GM18517 (cell line): ENCODE measurements at regions not wholly inside any gene's neighbourhood (a gene's known extent, or its start where the extent isn't known, plus 50 kb on each side); places are given as distances from the start of the nearest gene placed in this dataset.
A peak's percentile ranks its signal among the peaks of the same experiment; 100 is the strongest.

ENCODE experiments used
- ATAC-seq: cut with Tn5 transposase; IDR thresholded peaks from one replicate; pipeline ENCODE4 v1.9.1; 2021; ENCODE audit warnings: mild to moderate bottlenecking, moderate library complexity; ENCODE audit not compliant: unreplicated experiment

DNA sequence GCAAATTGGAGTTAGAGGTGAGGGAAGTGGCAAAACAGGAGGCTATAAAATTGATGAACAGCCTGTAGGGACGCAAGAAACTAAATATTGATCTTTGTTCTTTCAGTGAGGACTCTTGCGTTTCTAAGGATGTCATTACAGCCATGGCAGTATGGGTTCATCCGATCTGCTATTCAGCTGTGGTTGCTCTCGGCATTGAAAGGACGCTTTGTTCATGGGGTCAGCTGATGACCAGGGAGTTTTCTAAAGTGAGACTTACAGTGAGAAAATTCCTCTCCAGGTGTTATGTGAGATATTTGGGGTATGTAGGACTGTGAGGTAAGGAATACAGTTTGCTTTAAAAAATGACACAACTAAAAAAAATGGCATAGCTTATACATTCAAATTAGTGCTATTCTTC, 52.7 kb upstream of the PELI1 start:
- ATAC-seq, result no peak

DNA sequence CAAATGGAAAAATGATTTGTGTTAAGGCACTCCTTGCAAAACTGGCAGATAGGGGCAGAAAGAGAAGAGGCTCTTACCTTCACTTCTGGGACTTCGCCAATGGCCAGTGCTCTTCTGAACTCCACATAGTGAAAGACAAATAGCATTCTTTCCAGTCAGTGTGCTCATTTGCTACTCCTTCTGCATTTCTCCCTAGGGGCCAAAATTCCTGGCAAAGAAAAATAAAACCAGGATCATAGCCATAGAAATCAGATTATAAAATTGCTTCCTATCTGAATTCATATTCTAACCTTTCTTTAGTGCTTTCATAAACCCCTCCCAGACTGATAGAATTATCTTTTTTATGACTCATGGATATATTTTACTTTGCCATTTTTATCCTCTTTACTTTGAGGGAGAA, 56.9 kb upstream of the PELI1 start:
- ATAC-seq, result no peak

- ATAC-seq, result no peak
Observed at GRCh38 chr2:64202206-64202845, 58.1 kb upstream of the PELI1 start.

DNA sequence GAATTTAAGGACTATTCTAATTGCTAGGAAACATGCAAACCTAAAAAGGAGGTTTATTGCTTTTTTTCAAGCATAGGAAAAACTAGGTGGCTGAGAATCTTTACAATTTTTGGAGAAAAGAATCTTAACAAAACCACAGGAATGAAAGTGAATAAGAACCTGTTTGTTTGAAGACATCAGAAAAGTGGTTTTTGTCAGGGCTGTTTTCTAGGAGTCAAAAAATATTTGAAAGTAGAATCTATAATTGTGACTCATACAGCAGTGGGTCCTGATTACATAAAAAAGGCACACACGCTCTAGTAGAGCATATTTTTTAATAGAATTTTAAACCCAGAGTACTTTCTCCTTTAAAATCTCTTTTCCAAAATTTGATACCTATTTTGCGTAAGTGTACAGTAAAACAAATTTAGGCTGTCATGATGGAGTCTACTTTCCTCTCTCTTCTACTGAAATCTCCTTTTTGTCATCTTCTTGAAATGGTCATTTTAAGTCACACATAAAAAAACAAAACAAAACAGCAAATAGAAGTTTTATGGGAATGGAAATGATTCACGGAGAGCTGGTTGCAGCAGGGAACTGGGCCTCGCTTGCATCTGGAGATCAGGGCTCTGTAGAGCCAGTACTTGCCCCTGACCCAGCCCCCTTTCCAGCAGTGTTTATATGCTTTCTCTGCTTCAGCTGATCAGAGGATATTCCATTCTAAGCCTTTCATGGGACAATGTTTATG, 59.1 kb upstream of the PELI1 start:
- no peak for ATAC-seq

- peak; percentile 76 for ATAC-seq
Observed at GRCh38 chr2:64203858-64204632, 59.8 kb upstream of the PELI1 start.

DNA sequence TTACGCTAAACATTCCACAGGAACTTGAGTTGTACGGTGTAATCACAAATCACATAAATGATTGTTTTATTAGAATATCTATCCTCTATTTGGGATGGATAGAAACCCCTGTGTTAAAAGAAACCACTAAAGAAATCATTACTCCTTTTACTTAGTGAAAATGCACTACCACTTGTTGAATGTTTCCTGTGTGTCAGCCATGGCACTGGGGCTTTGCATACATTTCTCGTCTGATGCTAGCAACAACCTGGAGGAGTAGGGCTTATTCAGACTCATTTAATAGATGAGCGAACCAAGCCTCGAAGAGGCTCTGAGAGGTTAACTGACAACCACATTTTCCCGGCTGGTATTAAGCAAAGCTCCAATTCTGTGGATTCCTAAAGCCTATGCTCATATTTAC, 60.5 kb upstream of the PELI1 start:
- ATAC-seq, result no peak

DNA sequence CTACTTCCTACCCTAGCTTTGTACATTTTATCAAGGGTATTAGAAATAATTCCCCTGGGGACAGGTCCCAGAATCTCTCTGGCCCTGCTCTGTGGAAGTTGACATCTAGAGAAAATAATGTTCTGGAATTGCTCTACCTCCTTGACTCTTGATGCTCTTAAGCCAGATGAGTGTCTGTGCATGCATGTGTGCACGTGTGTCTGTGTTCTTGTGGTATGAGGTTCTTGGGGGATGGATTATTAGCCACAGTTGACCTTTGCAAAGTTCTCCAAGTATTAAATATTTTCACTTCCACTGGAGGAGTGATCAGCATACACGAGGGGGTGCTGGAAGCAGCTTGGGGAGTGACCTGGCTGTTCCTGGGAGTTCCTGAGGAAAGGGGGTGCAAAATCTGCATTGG, 61.2 kb upstream of the PELI1 start:
- ATAC-seq, result no peak

DNA sequence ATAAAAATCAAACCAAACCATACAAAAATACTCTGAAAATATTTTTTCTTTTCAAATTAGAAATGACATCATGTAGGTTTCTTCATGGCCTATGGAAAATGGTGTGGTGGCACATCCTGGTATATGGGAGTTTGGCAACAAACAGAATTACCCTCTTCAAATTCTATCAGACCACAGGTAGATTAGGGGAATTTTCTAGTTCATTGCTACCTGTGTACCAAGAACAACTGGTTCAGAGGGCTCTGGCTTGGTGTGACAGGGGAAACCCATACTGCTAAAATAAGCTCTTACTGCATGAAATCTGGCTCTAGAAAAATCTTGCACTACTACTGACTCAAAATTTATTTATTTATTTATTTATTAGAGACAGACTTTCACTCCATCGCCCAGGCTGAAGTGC, 63.4 kb upstream of the PELI1 start:
- ATAC-seq, result no peak

DNA sequence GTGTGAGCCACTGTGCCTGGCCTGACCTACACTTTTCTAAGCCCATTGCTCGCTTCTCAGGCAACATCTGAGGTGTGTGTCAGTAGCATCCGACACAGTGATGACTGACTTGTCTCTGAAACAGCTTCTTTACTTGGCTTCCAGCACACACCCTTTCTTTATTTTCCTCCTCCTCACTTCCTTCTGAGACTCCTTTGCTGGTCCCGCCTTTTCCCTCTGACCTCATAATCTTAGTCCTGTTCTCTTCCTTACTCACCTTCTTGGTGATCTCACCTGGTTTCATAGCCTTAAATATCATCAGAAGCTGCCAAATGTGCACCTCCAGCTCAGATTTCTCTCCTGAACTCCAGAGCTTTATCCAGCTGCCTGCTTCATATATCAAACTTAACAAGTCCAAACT, 66.6 kb upstream of the PELI1 start:
- no peak for ATAC-seq

DNA sequence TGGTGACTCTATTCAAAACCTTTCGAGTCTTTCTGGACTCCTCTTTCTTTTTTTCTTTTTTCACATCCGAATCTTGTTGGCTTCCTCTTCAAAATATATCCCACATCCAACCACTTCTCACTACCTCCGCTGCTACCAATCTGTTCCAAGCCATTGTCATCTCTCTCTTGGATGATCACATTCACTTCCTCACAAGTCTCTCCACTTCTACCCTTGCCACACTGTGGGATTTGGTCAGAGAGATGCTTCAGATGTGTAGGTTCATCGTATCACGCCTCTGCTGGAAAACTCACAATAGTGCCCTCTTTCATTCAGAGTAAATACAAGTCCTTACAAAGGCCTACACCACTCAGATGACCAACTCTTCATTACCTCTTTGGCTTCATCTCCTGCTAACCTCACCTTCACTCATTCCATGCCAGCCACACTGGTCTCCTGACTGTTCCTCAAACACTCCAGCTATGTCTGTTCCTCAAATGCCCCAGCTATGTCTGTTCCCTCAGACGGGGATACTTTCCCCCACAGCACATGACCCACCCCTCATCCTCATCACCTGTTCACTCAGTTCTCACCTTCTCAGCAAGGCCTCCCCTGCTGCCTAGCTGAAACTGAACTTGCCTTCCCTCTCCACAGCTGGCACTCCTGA, 67.2 kb upstream of the PELI1 start:
- no peak for ATAC-seq

DNA sequence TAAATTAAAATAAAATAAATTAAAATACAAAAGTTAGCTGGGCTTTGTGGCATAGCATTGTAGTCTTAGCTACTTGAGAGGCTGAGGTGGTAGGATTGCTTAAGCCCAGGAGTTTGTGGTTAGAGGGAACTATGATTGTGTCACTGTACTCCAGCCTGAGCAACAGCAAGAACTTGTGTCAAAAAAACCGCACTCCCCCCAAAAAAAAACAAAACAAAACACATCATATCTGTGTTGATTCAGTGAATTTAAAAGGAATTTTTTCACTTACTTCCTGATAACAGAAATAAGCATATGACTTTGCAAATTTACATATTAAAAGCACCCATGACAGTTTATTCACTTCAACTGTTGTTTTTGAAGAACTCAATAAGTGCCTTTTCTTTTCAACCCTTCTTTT, 68.1 kb upstream of the PELI1 start:
- ATAC-seq, result no peak

DNA sequence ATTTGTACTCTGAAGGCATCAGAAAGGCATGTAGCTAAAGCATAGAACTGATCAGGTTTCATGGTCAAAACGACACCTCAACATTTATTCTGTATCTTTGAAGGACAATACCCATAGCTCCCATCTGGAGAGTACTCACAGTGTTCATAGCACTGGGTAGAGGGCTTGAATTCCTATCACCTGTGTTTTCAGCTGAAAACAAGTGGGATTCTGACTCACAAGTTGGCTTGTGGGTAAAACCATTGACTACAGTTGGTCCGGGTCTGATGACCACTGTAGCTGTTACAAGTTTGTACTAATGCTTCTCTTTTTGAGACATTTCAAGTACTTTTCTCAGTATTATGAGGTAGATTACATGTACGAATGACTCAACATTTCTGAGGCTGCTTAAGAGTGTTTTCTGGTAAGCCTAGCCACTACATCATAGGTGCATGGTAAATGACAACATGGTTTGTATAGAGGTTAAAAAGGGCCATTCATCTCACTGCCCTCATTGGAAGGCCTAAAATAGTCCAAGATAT, 68.6 kb upstream of the PELI1 start:
- ATAC-seq, result no peak

DNA sequence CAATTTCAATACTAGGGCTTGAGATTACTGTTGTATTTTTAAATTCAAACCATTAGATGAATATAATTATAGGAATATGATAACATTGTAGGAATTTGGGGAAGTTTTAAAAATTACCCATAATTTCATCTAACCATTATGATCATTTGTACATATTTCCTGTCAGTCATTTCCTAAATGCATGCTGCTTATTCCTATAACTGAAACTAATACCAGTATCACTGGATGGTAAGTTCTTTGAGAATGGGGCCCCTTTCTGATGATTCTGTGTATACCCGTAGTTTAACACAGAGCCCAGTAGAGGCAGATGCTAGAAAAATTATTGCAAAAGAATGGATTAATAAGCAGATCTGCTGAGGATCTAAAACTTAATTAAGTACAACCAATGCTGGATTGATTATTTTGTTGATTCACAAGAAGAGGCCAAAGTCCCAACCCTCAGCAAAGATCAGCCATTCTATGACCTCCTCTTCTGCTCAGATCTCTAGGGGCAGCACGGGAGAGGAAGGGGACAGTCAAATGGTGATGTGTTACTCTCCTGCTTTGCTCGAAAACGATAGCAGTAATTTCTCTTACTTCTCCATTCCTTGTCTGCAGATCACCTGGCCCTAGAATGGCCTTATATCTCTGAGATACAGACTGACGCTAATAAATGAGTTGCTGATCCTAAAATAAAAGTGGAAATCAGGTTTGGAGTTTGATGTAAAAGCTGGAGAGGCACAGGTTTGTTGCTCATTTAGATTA, 69.5 kb upstream of the PELI1 start:
- peak; percentile 50 for ATAC-seq

GRCh38 chr2:64214281-64215115, 70.3 kb upstream of the PELI1 start:
- ATAC-seq, result peak; percentile 65

DNA sequence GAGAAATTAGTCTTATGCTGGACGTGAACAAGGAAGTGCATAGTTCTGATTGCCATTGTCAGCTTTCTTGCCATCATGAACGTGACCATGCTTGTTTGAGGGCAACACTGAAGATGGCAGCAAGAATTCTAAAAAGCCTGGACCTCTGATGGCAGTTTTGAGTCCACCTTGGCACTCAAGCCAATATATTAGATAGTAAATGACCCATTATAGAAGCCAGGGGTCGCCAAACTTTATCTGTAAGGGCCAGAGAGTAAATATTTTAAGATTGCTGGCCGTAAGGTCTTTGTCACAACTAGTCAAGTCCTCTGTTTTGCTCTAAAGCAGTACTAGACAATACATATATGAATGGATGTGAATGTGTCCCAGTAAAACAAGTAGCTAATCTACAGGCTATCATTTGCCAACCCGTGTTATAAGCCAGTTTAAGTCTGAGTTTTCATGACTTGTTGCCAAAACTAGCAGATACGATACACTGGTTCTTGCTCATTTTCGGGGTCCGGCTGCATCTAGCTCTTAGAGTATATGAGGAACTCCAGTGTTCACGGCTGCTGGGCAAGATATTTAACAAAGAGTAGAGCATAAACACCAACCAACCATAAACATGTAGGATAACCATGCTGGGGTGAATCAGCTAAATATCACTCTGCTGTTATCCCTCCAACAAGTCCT, 73.1 kb upstream of the PELI1 start:
- ATAC-seq, result no peak

DNA sequence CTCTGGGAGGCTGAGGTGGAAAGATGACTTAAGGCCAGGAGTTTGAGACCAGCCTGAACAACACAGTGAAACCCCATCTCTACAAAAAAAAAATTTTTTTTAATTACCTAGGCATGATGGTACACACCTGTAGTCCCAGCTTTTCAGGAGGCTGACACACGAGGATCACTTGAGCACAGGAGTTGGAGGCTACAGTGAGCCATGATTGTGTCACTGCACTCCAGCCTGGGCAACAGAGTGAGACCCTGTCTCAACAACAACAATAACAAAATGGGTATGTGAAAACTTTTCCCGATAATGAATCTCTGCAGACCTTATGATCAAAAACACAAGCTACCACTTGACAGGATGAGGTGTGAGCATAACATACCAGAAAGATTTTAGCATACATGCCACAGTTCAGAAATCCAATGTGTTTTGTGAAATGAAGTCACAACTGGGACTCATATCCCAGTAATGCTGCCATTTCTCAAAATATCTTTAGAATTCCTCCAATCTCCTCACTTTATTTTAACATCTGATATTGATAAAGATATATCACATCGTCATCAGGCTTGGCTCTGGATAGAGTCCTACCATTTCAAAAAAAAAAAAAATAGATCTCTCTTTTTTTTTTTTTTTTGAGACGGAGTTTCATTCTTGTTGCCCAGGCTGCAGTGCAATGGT, 74.0 kb upstream of the PELI1 start:
- ATAC-seq, result no peak

DNA sequence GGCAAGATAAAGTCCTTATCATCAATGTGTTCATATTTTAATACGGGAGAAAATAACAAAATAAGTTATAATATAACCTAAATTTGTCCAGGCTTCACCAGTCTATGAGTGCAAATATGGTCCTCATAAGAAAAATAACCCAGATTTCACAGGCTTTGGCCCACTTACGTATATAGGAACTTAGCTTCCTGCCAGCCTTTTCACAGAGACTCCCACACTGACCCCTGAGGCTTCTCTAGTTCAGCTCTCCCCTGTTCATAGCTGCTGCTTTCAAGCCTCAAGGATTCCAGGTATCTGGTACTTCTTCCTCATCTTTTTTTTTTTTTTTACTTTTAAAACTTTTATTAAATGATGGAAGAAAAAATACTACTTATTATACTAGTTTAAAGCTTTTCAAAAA, 74.9 kb upstream of the PELI1 start:
- ATAC-seq, result no peak

- no peak for ATAC-seq
Observed at GRCh38 chr2:64220265-64220664, 76.0 kb upstream of the PELI1 start.
